GM10248 (cell line): ENCODE measurements at regions not wholly inside any gene's neighbourhood (a gene's known extent, or its start where the extent isn't known, plus 50 kb on each side); places are given as distances from the start of the nearest gene placed in this dataset.

ENCODE experiments used
- CTCF ChIA-PET: fragments of 300-600 bp; sonication (Branson Sonifier 250); formaldehyde crosslinking; extraction: SDS; loops from one replicate; lab custom pipeline; 2021; ENCODE audit warnings: antibody characterized with exemption; lab: Yijun Ruan, JAX
- POLR2A ChIA-PET: fragments of 350-650 bp; sonication (Branson Sonifier 250); formaldehyde crosslinking; extraction: SDS; loops from one replicate; lab custom pipeline; 2020; ENCODE audit warnings: antibody characterized with exemption; lab: Yijun Ruan, JAX
- DNase-seq: peaks from one replicate; pipeline ENCODE4 v3.0.0; 2012; ENCODE audit errors: extremely low spot score
- CTCF ChIP-seq: IDR thresholded peaks from 2 replicates; pipeline ENCODE4 v1.5.1; 2012; ENCODE audit warnings: mild to moderate bottlenecking, low read depth; ENCODE audit errors: extremely low read depth, missing control alignments, control extremely low read depth

GRCh38 chr4:188988131-188988530, 848.9 kb downstream of the TRIML1 start:
- DNase-seq: no peak
- no peak for TF ChIP-seq CTCF
- ChIA-PET POLR2A (no interaction called here), CTCF (no interaction called here)

- DNase-seq: no peak
- no peak for TF ChIP-seq CTCF
- POLR2A ChIA-PET: no interaction called here
- CTCF ChIA-PET: no interaction called here
Observed at GRCh38 chr4:188989371-188989770, 850.1 kb downstream of the TRIML1 start.

- ChIA-PET POLR2A (no interaction called here), CTCF (interaction anchor here (1.0 to 2.0 kb wide), 2 partner anchors 12 to 34 kb away, joined by 3 to 5 read pairs; no protein-coding TSS in a partner anchor)
- TF ChIP-seq CTCF: no peak
- DNase-seq: no peak
Observed at GRCh38 chr4:188992706-188993105, 853.5 kb downstream of the TRIML1 start.

- CTCF ChIA-PET: interaction anchor here (1.1 to 2.5 kb wide), 3 partner anchors 10 to 36 kb away, joined by 3 to 10 read pairs (median 5); no protein-coding TSS in a partner anchor
Observed at GRCh38 chr4:188993871-188994270, 854.6 kb downstream of the TRIML1 start.

GRCh38 chr4:189001283-189001970, 862.2 kb downstream of the TRIML1 start:
- DNase-seq: no peak
- no peak for TF ChIP-seq CTCF
- ChIA-PET CTCF (interaction anchor here (1.6 kb wide), 1 partner anchor 10 kb away, joined by 4 read pairs; no protein-coding TSS in a partner anchor), POLR2A (no interaction called here)

More at GRCh38 chr4:188993871-188994270, 854.6 kb downstream of the TRIML1 start:
- DNase-seq: no peak
- TF ChIP-seq CTCF: no peak
- POLR2A ChIA-PET: no interaction called here

- CTCF ChIA-PET: interaction anchor here (1.6 kb wide), 1 partner anchor 10 kb away, joined by 4 read pairs; no protein-coding TSS in a partner anchor
- POLR2A ChIA-PET: no interaction called here
- no peak for TF ChIP-seq CTCF
- no peak for DNase-seq
Observed at GRCh38 chr4:189001971-189002450, 862.8 kb downstream of the TRIML1 start.
